Nephron progenitor cell (in vitro differentiated cells): ENCODE measurements at regions not wholly inside any gene's neighbourhood (a gene's known extent, or its start where the extent isn't known, plus 50 kb on each side); places are given as distances from the start of the nearest gene placed in this dataset.
A peak's percentile ranks its signal among the peaks of the same experiment; 100 is the strongest.

Source experiments
- DNase-seq: peaks from one replicate; pipeline ENCODE4 v3.0.0; 2021
- H3K27ac Mint-ChIP-seq: 2 replicates; pipeline ENCODE4 v1.8.0; 2021; ENCODE audit warnings: mild to moderate bottlenecking, moderate library complexity, mixed read lengths
- H3K27me3 Mint-ChIP-seq: 2 replicates; pipeline ENCODE4 v1.8.0; 2021; ENCODE audit warnings: mild to moderate bottlenecking, low read depth, mixed read lengths; ENCODE audit not compliant: poor library complexity
- H3K36me3 Mint-ChIP-seq: 2 replicates; pipeline ENCODE4 v1.8.0; 2021; ENCODE audit warnings: low read depth, mixed read lengths
- H3K4me1 Mint-ChIP-seq: 2 replicates; pipeline ENCODE4 v1.8.0; 2021; ENCODE audit warnings: mixed read lengths
- H3K4me3 Mint-ChIP-seq: 2 replicates; pipeline ENCODE4 v1.8.0; 2021; ENCODE audit warnings: mild to moderate bottlenecking, moderate library complexity, mixed read lengths
- H3K9me3 Mint-ChIP-seq: 2 replicates; pipeline ENCODE4 v1.8.0; 2021; ENCODE audit warnings: mild to moderate bottlenecking, moderate library complexity, mixed read lengths
- CTCF ChIP-seq: fragments of 200-600 bp; sonication (generic); IDR thresholded peaks from 2 replicates; pipeline ENCODE4 v1.5.0; 2021; ENCODE audit warnings: antibody characterized with exemption

GRCh38 chr12:4030929-4031702 is 157.9 kb upstream of the PARP11 start:
- Mint-ChIP-seq H3K27me3 (peaks cover 26% of the 10 kb centered on the region), H3K36me3 (no peaks in the 10 kb centered on the region), H3K27ac (peak overlapping the region; percentile 82), H3K4me1 (peaks cover 72% of the 10 kb centered on the region), H3K9me3 (no peaks in the 10 kb centered on the region), H3K4me3 (peak overlapping the region; percentile 61)
- TF ChIP-seq CTCF: no peak
- DNase-seq: peak; percentile 90

- Mint-ChIP-seq H3K4me3 (no peak overlapping the region), H3K9me3 (no peaks in the 10 kb centered on the region), H3K36me3 (no peaks in the 10 kb centered on the region), H3K27ac (no peak overlapping the region), H3K4me1 (peaks cover 79% of the 10 kb centered on the region), H3K27me3 (peaks cover 18% of the 10 kb centered on the region)
- no peak for TF ChIP-seq CTCF
- DNase-seq: no peak
Observed at GRCh38 chr12:4027412-4027811, 154.2 kb upstream of the PARP11 start.

GRCh38 chr12:4026517-4026916 is 153.3 kb upstream of the PARP11 start:
- Mint-ChIP-seq H3K27ac (peak overlapping the region; percentile 97), H3K36me3 (no peaks in the 10 kb centered on the region), H3K9me3 (no peaks in the 10 kb centered on the region), H3K4me1 (peaks cover 80% of the 10 kb centered on the region), H3K27me3 (peaks cover 13% of the 10 kb centered on the region), H3K4me3 (no peak overlapping the region)
- no peak for DNase-seq
- TF ChIP-seq CTCF: no peak

- no peak for TF ChIP-seq CTCF
- Mint-ChIP-seq H3K36me3 (no peaks in the 10 kb centered on the region), H3K27ac (peak overlapping the region; percentile 97), H3K4me1 (peaks cover 85% of the 10 kb centered on the region), H3K9me3 (no peaks in the 10 kb centered on the region), H3K27me3 (peaks cover 16% of the 10 kb centered on the region), H3K4me3 (peak overlapping the region; percentile 14)
- no peak for DNase-seq
Observed at GRCh38 chr12:4026020-4026358, 152.8 kb upstream of the PARP11 start.

GRCh38 chr12:4025181-4026019 is 152.2 kb upstream of the PARP11 start:
- Mint-ChIP-seq H3K4me3 (peak overlapping the region; percentile 45), H3K36me3 (no peaks in the 10 kb centered on the region), H3K27ac (peak overlapping the region; percentile 97), H3K4me1 (peaks cover 84% of the 10 kb centered on the region), H3K9me3 (no peaks in the 10 kb centered on the region), H3K27me3 (peaks cover 15% of the 10 kb centered on the region)
- TF ChIP-seq CTCF: no peak
- DNase-seq: peak; percentile 73
